ENCODE measurements at regions not wholly inside any gene's neighbourhood (a gene's known extent, or its start where the extent isn't known, plus 50 kb on each side); places are given as distances from the start of the nearest gene placed in this dataset.

- no peak for TF ChIP-seq RNF2 (IDR thresholded peaks at IDR 0.05; ENCODE audit: borderline replicate concordance, low read depth, low read length, missing control alignments, poor library complexity, severe bottlenecking)
- TF ChIP-seq PHF8 (conservative IDR thresholded peaks at IDR 0.05; ENCODE audit: low read depth, low read length): no peak
- TF ChIP-seq CHD2 (IDR thresholded peaks at IDR 0.05; ENCODE audit: low read length): no peak
- no peak for TF ChIP-seq CHD1 (IDR thresholded peaks at IDR 0.05; ENCODE audit: low read depth, low read length)
- TF ChIP-seq, protein P1, sequence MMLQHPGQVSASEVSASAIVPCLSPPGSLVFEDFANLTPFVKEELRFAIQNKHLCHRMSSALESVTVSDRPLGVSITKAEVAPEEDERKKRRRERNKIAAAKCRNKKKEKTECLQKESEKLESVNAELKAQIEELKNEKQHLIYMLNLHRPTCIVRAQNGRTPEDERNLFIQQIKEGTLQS (IDR thresholded peaks at IDR 0.05; ENCODE audit: insufficient read depth, low read depth, low read length): no peak
Measured at GRCh38 chr10:21437770-21438382, 87.6 kb downstream of the SKIDA1 start (continued).
